HEK293T (cell line): ENCODE measurements at regions not wholly inside any gene's neighbourhood (a gene's known extent, or its start where the extent isn't known, plus 50 kb on each side); places are given as distances from the start of the nearest gene placed in this dataset.

Experiments used
- BHLHE40 ChIP-seq: fragments of 450-650 bp; IDR thresholded peaks from 2 replicates; pipeline ENCODE4 v1.6.1; 2016; ENCODE audit warnings: mild to moderate bottlenecking, moderate library complexity, borderline replicate concordance
- FOXA1 ChIP-seq: fragments of 450-650 bp; IDR thresholded peaks from 2 replicates; pipeline ENCODE4 v1.6.1; 2016; ENCODE audit warnings: mild to moderate bottlenecking
- L3MBTL2 ChIP-seq: fragments of 450-650 bp; conservative IDR thresholded peaks from 2 replicates; pipeline ENCODE4 v1.6.1; 2016; ENCODE audit warnings: mild to moderate bottlenecking
- TARDBP ChIP-seq: fragments of 450-650 bp; IDR thresholded peaks from 2 replicates; pipeline ENCODE4 v1.6.1; 2016

DNA sequence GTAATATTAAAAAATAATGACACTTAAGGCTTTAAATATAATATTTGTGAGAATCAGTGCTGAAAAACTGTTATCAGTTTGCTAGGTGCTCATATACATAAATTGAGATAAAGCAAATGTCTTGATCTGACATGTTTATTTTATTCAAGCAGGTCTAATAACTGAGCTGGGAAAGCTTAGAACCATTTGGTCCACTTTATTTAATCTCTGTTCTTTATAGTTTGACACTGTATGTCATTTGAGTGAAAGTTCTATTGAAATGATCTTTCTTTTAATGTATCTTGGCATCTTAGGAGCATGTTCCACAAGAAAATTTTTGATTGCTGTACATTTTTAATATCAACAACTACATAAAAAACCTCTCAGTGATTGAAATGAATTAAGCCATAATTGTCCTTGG lies 772.0 kb upstream of the NRSN1 start:
- no peak for TF ChIP-seq L3MBTL2
- TF ChIP-seq TARDBP = no peak
- TF ChIP-seq BHLHE40 = no peak
- TF ChIP-seq FOXA1 = no peak
